BE2C (cell line): ENCODE measurements at regions not wholly inside any gene's neighbourhood (a gene's known extent, or its start where the extent isn't known, plus 50 kb on each side); places are given as distances from the start of the nearest gene placed in this dataset.

ENCODE experiments used
- DNase-seq: peaks from one replicate; pipeline ENCODE4 v3.0.0-alpha.2; 2020
- H3K27me3 ChIP-seq: fragments of 250-450 bp; sonication (Bioruptor Pico); 2 replicates; pipeline ENCODE4 v1.5.1; 2020; ENCODE audit warnings: mild to moderate bottlenecking
- H3K36me3 ChIP-seq: fragments of 250-450 bp; sonication (Bioruptor Pico); 2 replicates; pipeline ENCODE4 v1.5.1; 2020; ENCODE audit warnings: mild to moderate bottlenecking
- H3K4me1 ChIP-seq: fragments of 250-450 bp; sonication (Bioruptor Pico); 2 replicates; pipeline ENCODE4 v1.5.1; 2020
- H3K4me3 ChIP-seq: 2 replicates; pipeline ENCODE4 v1.5.1; 2011; ENCODE audit warnings: low read depth, low read length
- H3K9me3 ChIP-seq: fragments of 250-450 bp; sonication (Bioruptor Pico); 2 replicates; pipeline ENCODE4 v1.5.1; 2020
- TF ChIP-seq, protein P1 (sequence below): IDR thresholded peaks from 2 replicates; pipeline ENCODE4 v1.5.1; 2012; ENCODE audit warnings: mild to moderate bottlenecking, low read depth, low read length

DNA sequence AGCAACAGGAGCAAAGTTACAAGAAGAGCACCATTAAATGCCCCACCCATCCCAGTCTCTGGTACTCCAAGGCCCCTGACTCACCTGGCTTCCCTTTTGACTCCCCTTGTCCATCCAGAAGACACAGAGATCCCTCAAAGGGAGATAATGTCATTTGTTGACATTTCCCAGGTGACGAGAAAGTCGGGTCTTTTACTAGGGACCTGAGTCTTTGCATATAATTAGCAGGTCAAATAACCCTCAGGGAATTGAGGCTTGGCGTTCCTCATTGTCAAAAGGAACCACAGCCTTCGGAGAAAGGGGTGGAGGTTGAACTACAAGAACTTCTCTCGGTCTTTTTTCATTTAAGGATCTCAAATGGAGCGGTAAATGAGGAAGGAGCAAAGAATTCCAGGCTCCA, 133.2 kb downstream of the PROX1 start:
- no peaks in the 10 kb centered on the region for H3K36me3 ChIP-seq
- peaks cover 6% of the 10 kb centered on the region for H3K9me3 ChIP-seq
- H3K27me3 ChIP-seq: no peaks in the 10 kb centered on the region
- DNase-seq: no peak
- H3K4me3 ChIP-seq: no peak overlapping the region
- TF ChIP-seq, protein P1, sequence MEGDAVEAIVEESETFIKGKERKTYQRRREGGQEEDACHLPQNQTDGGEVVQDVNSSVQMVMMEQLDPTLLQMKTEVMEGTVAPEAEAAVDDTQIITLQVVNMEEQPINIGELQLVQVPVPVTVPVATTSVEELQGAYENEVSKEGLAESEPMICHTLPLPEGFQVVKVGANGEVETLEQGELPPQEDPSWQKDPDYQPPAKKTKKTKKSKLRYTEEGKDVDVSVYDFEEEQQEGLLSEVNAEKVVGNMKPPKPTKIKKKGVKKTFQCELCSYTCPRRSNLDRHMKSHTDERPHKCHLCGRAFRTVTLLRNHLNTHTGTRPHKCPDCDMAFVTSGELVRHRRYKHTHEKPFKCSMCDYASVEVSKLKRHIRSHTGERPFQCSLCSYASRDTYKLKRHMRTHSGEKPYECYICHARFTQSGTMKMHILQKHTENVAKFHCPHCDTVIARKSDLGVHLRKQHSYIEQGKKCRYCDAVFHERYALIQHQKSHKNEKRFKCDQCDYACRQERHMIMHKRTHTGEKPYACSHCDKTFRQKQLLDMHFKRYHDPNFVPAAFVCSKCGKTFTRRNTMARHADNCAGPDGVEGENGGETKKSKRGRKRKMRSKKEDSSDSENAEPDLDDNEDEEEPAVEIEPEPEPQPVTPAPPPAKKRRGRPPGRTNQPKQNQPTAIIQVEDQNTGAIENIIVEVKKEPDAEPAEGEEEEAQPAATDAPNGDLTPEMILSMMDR: no peak
- H3K4me1 ChIP-seq: peaks cover 22% of the 10 kb centered on the region

DNA sequence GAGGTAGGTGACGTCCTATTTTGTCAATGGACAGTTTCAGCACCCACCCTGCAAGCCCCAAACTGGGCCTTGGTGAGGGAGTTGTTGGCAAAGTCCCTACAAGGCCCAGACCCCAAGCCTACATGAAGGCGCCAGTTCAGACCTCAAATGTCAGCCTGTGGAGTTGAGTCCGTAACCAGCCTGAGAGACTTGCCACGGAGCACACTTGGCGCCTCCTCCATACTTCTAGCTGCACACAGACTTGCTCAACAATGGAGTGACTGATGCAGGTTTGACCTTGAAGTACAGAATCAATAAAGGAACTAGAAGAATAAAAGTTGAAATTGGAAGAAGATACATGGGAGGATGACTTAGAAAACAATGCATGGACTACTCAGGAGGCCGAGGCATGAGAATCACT, 134.3 kb downstream of the PROX1 start:
- Histone ChIP-seq H3K27me3 (no peaks in the 10 kb centered on the region), H3K4me1 (peaks cover 22% of the 10 kb centered on the region), H3K36me3 (no peaks in the 10 kb centered on the region), H3K9me3 (peaks cover 6% of the 10 kb centered on the region), H3K4me3 (no peak overlapping the region)
- DNase-seq: no peak
- TF ChIP-seq, protein P1: no peak

DNA sequence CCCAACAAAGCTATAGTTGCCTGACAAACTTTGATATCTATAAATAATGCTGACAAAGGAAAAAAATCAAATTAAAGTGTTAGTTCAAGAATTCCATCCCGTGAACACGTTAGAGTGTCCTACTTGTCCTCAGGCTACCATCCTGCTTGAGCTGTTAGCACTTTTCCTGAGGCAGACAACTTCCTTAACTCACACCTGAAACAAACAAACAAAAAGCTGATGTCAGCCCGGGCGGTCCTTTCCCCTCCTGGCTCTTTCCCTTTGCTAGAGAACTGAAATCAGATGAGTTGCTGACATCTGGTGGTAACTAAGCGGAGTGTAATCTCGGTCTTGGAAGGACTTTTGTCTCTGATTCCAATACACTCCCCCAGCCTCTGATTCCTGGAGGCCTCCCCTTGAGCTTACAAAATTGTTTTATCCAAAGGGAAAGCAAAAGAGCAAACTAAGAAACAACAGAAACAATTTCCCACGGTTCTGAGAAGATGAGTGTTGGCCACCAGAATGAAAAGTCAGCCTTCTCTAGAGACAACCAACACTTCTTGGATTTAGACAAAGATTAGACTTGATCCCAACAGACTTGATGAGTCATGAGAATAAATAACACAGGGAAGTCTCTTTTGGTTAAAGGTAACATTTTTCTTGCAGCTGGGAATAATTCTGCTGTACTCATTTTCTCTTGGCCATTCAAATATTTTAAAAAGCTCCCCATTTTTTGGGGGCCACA, 135.4 kb downstream of the PROX1 start:
- Histone ChIP-seq H3K4me1 (peaks cover 22% of the 10 kb centered on the region), H3K9me3 (peaks cover 1% of the 10 kb centered on the region; the same call in 1 of the 2 replicates), H3K27me3 (no peaks in the 10 kb centered on the region), H3K4me3 (no peak overlapping the region), H3K36me3 (no peaks in the 10 kb centered on the region)
- TF ChIP-seq, protein P1: peak; percentile 82
- peak; percentile 59 for DNase-seq

DNA sequence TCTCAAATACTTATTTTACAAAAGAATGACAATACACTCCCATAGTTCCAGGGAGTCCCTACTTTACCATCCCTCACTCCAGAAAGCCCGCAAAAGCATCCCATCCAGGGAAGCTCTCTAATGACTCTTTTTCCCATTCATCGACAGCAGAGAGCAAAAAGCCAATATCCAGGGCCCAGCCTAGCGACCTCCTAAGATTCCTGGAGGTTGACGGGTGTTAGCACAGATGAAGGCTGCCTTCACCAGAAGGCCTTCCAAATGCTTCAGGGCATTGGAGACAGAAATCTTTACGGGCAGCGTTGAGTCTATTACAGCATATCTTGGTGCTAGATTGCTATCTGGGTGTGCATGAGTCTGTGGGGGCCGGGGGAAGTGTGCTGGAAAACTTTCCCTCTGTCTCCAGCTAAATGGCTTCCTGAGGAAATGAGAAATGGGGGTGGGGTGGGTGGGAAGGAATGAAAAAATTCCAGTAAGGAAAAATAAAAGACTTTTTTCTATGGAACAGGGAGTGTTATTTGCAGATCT, 136.6 kb downstream of the PROX1 start:
- Histone ChIP-seq H3K36me3 (no peaks in the 10 kb centered on the region), H3K4me1 (peaks cover 22% of the 10 kb centered on the region), H3K4me3 (no peak overlapping the region), H3K9me3 (no peaks in the 10 kb centered on the region), H3K27me3 (no peaks in the 10 kb centered on the region)
- TF ChIP-seq, protein P1: 0 out of 2 replicates have a peak, but pooled peaks have one; percentile 4
- DNase-seq: peak; percentile 37

DNA sequence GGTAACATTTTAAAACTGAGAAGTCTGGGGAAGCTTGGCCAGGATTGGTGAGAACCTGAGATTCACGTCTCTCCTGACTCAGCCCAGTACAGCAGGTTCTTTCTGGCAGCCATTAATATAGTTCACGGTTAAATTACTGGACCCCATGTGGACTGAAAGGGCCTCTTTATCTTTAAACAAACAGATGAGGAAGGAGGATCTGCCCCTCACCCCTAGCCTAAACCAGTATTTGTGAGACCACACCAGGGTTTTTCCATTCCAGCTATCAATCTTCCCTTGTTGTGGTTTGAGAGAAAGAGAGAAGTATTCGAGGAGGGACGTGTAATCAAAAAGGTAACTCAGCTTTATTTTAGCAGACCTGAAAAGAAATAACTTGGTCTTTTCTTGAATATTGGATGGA, 137.1 kb downstream of the PROX1 start:
- Histone ChIP-seq H3K4me1 (peaks cover 22% of the 10 kb centered on the region), H3K4me3 (no peak overlapping the region), H3K36me3 (no peaks in the 10 kb centered on the region), H3K27me3 (no peaks in the 10 kb centered on the region), H3K9me3 (no peaks in the 10 kb centered on the region)
- DNase-seq: no peak
- TF ChIP-seq, protein P1: no peak

DNA sequence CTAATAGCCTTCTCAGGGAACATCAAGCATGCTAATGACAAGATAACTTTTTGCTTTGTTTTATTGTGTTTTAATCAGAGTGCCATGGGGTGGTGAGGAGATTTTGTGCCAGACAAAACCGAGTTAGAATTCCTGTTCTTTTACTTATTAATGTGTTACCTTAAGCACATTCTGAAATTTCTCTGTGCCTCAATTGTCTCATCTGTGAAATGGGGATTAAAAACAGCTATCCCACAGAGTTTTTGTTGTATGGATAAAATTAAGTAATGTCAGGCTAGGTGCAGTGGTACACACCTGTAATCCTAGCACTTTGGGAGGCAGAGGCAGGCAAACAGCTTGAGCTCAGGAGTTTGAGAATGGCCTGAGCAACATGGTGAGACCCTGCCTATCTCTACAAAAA, 138.0 kb downstream of the PROX1 start:
- Histone ChIP-seq H3K4me1 (peaks cover 21% of the 10 kb centered on the region), H3K27me3 (no peaks in the 10 kb centered on the region), H3K9me3 (no peaks in the 10 kb centered on the region), H3K4me3 (no peak overlapping the region), H3K36me3 (no peaks in the 10 kb centered on the region)
- TF ChIP-seq, protein P1: no peak
- DNase-seq: no peak
